Right lobe of liver (tissue), 4 donors: ENCODE measurements at regions not wholly inside any gene's neighbourhood (a gene's known extent, or its start where the extent isn't known, plus 50 kb on each side); places are given as distances from the start of the nearest gene placed in this dataset.

Source experiments
- POLR2A ChIP-seq: fragments of 450-650 bp; IDR thresholded peaks from one replicate; pipeline ENCODE4 v1.6.1; 2017; ENCODE audit warnings: antibody characterized with exemption, mild to moderate bottlenecking
- TF ChIP-seq, protein P1 (sequence below), 4 donors: fragments of 200-600 bp in 3 of 4; fragments of 450-650 bp in 1 of 4; IDR thresholded peaks; one replicate each; pipeline versions ENCODE4 v1.5.1 to v1.8.0; 2016 to 2022; ENCODE audit warnings: antibody characterized with exemption in 4 of 4, mild to moderate bottlenecking in 2 of 4
- donor health status: DM: no; HTN: no; CAD: no.
- donor health status: DM: no; HTN: no; CAD: no.
- donor health status: DM: no; HTN: yes; CAD: no.

DNA sequence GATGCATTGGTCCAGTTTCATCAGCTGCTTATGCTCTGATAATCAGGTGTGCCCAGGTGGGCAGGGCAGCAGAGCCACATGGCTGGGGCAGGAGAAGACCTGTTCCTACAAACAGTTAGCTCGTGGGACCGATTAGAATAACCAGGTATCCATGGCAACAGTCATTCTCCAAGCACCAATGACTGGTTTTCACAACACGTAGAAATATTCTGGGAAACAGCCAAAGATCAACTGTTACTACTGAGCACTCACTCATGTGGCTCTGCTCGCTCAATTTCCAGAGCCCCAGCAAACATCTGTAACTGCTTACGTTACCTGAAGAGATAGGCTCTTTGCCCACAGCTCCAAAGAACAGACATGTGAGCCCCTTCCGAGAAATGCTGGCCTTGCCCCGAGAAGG, 302.0 kb downstream of the AGTPBP1 start:
- TF ChIP-seq, protein P1, sequence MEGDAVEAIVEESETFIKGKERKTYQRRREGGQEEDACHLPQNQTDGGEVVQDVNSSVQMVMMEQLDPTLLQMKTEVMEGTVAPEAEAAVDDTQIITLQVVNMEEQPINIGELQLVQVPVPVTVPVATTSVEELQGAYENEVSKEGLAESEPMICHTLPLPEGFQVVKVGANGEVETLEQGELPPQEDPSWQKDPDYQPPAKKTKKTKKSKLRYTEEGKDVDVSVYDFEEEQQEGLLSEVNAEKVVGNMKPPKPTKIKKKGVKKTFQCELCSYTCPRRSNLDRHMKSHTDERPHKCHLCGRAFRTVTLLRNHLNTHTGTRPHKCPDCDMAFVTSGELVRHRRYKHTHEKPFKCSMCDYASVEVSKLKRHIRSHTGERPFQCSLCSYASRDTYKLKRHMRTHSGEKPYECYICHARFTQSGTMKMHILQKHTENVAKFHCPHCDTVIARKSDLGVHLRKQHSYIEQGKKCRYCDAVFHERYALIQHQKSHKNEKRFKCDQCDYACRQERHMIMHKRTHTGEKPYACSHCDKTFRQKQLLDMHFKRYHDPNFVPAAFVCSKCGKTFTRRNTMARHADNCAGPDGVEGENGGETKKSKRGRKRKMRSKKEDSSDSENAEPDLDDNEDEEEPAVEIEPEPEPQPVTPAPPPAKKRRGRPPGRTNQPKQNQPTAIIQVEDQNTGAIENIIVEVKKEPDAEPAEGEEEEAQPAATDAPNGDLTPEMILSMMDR (IDR thresholded peaks at IDR 0.05): no peak
- TF ChIP-seq POLR2A: no peak
